ENCODE measurements at regions not wholly inside any gene's neighbourhood (a gene's known extent, or its start where the extent isn't known, plus 50 kb on each side); places are given as distances from the start of the nearest gene placed in this dataset.

DNA sequence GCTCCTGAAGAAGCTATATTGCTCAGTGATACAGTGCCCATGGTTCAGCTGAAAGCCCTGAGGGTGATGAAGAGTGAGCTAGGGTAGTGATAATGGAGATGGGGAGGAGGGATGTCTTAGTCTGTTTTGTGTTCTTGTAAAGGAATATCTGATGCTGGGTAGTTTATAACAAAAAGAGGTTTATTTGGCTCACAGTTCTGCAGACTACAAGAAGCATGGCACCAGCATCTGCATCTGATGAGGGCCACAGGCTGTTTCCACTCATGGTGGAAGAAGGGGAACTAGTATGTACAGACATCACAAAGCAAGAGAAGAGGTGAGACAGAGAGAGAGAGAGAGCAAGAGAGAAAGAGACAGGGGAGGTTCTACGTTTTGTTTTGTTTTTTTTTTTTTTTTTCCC lies 417.3 kb upstream of the TRIB2 start:
- Histone ChIP-seq H3K79me2 (ENCODE audit: control insufficient read depth, low read length) (no peaks in the 10 kb centered on the region), H3K27me3 (ENCODE audit: control insufficient read depth, low read length) (no peaks in the 10 kb centered on the region), H3K27ac (ENCODE audit: low read depth, low read length) (no peak overlapping the region), H3F3A (ENCODE audit: control insufficient read depth, insufficient read depth) (no peaks in the 10 kb centered on the region), H3K9me2 (replicated peaks; ENCODE audit: control insufficient read depth, low read length) (no peaks in the 10 kb centered on the region), H3K9me3 (ENCODE audit: control insufficient read depth, insufficient read depth, low read length) (no peaks in the 10 kb centered on the region), H3K36me3 (ENCODE audit: control insufficient read depth, low read length) (no peaks in the 10 kb centered on the region), H3K4me1 (ENCODE audit: control insufficient read depth, low read length) (no peaks in the 10 kb centered on the region), H3K4me2 (ENCODE audit: low read length) (no peak overlapping the region), H4K20me1 (ENCODE audit: control insufficient read depth, insufficient read depth, low read depth, low read length) (no peaks in the 10 kb centered on the region), H3K4me3 (ENCODE audit: low read length) (no peak overlapping the region)
- TF ChIP-seq EZH2phosphoT487 (IDR thresholded peaks at IDR 0.05; ENCODE audit: borderline replicate concordance, low read length) = no peak
- TF ChIP-seq, protein P1, sequence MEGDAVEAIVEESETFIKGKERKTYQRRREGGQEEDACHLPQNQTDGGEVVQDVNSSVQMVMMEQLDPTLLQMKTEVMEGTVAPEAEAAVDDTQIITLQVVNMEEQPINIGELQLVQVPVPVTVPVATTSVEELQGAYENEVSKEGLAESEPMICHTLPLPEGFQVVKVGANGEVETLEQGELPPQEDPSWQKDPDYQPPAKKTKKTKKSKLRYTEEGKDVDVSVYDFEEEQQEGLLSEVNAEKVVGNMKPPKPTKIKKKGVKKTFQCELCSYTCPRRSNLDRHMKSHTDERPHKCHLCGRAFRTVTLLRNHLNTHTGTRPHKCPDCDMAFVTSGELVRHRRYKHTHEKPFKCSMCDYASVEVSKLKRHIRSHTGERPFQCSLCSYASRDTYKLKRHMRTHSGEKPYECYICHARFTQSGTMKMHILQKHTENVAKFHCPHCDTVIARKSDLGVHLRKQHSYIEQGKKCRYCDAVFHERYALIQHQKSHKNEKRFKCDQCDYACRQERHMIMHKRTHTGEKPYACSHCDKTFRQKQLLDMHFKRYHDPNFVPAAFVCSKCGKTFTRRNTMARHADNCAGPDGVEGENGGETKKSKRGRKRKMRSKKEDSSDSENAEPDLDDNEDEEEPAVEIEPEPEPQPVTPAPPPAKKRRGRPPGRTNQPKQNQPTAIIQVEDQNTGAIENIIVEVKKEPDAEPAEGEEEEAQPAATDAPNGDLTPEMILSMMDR (IDR thresholded peaks at IDR 0.05; ENCODE audit: low read depth, low read length, poor library complexity, severe bottlenecking) = no peak

DNA sequence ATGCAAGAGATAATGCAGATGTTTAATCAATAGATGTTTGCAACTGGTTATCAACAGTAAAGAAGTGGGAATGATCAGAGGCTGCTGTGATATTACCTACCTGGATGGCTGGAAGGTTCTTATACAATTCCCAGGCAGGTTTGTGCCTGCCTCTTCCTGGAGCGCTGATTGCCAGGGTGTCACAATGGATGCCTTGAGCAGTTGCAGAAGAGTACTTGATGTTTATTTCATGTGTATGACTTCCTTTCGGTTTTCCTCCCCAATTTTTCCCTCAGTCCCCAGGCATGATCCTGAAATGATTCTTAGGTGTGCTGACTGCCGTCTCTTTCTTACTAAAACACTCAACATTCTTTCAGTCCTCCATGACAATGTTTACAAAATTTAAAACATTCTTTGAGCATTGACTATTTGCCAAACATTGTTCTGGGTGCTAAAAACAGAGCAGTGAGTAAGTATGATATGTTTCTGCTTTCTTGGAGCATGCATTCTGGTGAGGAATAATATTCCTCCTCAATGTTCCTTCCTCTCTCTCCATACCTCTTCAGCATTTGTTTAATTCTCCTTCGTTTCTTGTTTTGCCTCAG lies 416.6 kb upstream of the TRIB2 start:
- H3K4me1 ChIP-seq (ENCODE audit: control insufficient read depth, low read length) = no peaks in the 10 kb centered on the region
- TF ChIP-seq EZH2phosphoT487 (IDR thresholded peaks at IDR 0.05; ENCODE audit: borderline replicate concordance, low read length) = no peak
- TF ChIP-seq, protein P1 (IDR thresholded peaks at IDR 0.05; ENCODE audit: low read depth, low read length, poor library complexity, severe bottlenecking) = no peak
- H3K9me2 ChIP-seq (replicated peaks; ENCODE audit: control insufficient read depth, low read length) = no peaks in the 10 kb centered on the region
- H4K20me1 ChIP-seq (ENCODE audit: control insufficient read depth, insufficient read depth, low read depth, low read length) = no peaks in the 10 kb centered on the region
- no peaks in the 10 kb centered on the region for H3K36me3 ChIP-seq (ENCODE audit: control insufficient read depth, low read length)
- no peaks in the 10 kb centered on the region for H3K9me3 ChIP-seq (ENCODE audit: control insufficient read depth, insufficient read depth, low read length)
- H3K27ac ChIP-seq (ENCODE audit: low read depth, low read length) = no peak overlapping the region
- no peaks in the 10 kb centered on the region for H3F3A ChIP-seq (ENCODE audit: control insufficient read depth, insufficient read depth)
- H3K27me3 ChIP-seq (ENCODE audit: control insufficient read depth, low read length) = no peaks in the 10 kb centered on the region
- H3K4me3 ChIP-seq (ENCODE audit: low read length) = no peak overlapping the region
- H3K79me2 ChIP-seq (ENCODE audit: control insufficient read depth, low read length) = no peaks in the 10 kb centered on the region
- H3K4me2 ChIP-seq (ENCODE audit: low read length) = no peak overlapping the region

DNA sequence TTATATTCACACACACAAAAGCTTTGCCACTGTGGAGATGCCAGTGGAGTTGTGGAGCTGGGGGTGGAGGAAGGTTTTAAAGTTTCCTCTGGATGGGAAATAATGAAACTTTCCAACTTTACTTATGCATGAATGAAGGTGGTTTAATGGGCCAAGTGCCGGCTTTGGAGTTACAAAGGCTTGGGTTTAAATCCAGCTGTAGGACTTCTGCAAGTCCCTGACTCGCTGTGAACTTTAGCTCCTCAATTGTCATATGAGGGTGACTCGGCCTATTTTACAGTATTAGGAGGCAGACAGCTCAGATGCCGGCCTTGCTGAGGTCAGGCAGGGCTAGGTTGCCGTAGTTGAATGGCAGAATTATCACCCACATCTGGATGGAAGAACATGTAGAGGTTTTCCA lies 415.8 kb upstream of the TRIB2 start:
- Histone ChIP-seq H3K9me3 (ENCODE audit: control insufficient read depth, insufficient read depth, low read length) (no peaks in the 10 kb centered on the region), H4K20me1 (ENCODE audit: control insufficient read depth, insufficient read depth, low read depth, low read length) (no peaks in the 10 kb centered on the region), H3K27me3 (ENCODE audit: control insufficient read depth, low read length) (no peaks in the 10 kb centered on the region), H3K27ac (ENCODE audit: low read depth, low read length) (no peak overlapping the region), H3F3A (ENCODE audit: control insufficient read depth, insufficient read depth) (no peaks in the 10 kb centered on the region), H3K4me3 (ENCODE audit: low read length) (no peak overlapping the region), H3K79me2 (ENCODE audit: control insufficient read depth, low read length) (no peaks in the 10 kb centered on the region), H3K9me2 (replicated peaks; ENCODE audit: control insufficient read depth, low read length) (no peaks in the 10 kb centered on the region), H3K4me1 (ENCODE audit: control insufficient read depth, low read length) (no peaks in the 10 kb centered on the region), H3K36me3 (ENCODE audit: control insufficient read depth, low read length) (no peaks in the 10 kb centered on the region), H3K4me2 (ENCODE audit: low read length) (no peak overlapping the region)
- TF ChIP-seq, protein P1 (IDR thresholded peaks at IDR 0.05; ENCODE audit: low read depth, low read length, poor library complexity, severe bottlenecking) = no peak
- no peak for TF ChIP-seq EZH2phosphoT487 (IDR thresholded peaks at IDR 0.05; ENCODE audit: borderline replicate concordance, low read length)
